Heart right ventricle (tissue), 16 donors: ENCODE measurements at regions not wholly inside any gene's neighbourhood (a gene's known extent, or its start where the extent isn't known, plus 50 kb on each side); places are given as distances from the start of the nearest gene placed in this dataset.

Experiments used
- ATAC-seq, 8 donors: fragments of 200-7000 bp; cut with Tn5 transposase; one replicate each; pipeline ENCODE4 v1.9.1; 2020; ENCODE audit warnings: mild to moderate bottlenecking in 8 of 8, moderate library complexity in 8 of 8, moderate number of reproducible peaks in 1 of 8
- DNase-seq, 2 donors: peaks; one replicate each; pipeline ENCODE4 v3.0.0-alpha.2; 2020
- H3K27ac ChIP-seq, 10 donors: fragments of 200-600 bp; sonication (generic) in 2 of 10; one replicate each; pipeline versions ENCODE4 v1.5.0 to v1.8.0; 2020 to 2022; ENCODE audit warnings: mild to moderate bottlenecking in 3 of 10
- H3K27me3 ChIP-seq, 7 donors: fragments of 200-600 bp; one replicate each; pipeline ENCODE4 v1.8.0; 2021 to 2022; ENCODE audit warnings: mild to moderate bottlenecking in 2 of 7
- H3K36me3 ChIP-seq, 9 donors: fragments of 200-600 bp; sonication (generic) in 1 of 9; one replicate each; pipeline versions ENCODE4 v1.5.0 to v1.8.0; 2020 to 2022; ENCODE audit warnings: mild to moderate bottlenecking in 2 of 9
- H3K4me1 ChIP-seq, 9 donors: fragments of 200-600 bp; sonication (generic) in 1 of 9; one replicate each; pipeline versions ENCODE4 v1.5.0 to v1.8.0; 2020 to 2022; ENCODE audit warnings: mild to moderate bottlenecking in 4 of 9
- H3K4me3 ChIP-seq, 10 donors: fragments of 200-600 bp; sonication (generic) in 2 of 10; one replicate each; pipeline versions ENCODE4 v1.5.0 to v1.8.0; 2020 to 2022; ENCODE audit warnings: mild to moderate bottlenecking in 7 of 10, moderate library complexity in 2 of 10
- H3K9me3 ChIP-seq, 11 donors: fragments of 200-600 bp in 10 of 11; sonication (generic) in 2 of 11; one replicate each; pipeline versions ENCODE4 v1.5.0 to v1.8.0; 2013 to 2022; ENCODE audit warnings: mild to moderate bottlenecking in 2 of 11, control low read depth in 1 of 11, moderate library complexity in 1 of 11
- CTCF ChIP-seq, 9 donors: fragments of 200-600 bp; sonication (generic) in 2 of 9; IDR thresholded peaks; one replicate each; pipeline versions ENCODE4 v1.5.0 to v1.8.0; 2021 to 2022; ENCODE audit warnings: antibody characterized with exemption in 9 of 9, mild to moderate bottlenecking in 5 of 9, moderate library complexity in 1 of 9
- WGBS, 2 donors: extraction: QIAGEN DNeasy Blood & Tissue Kit; methylation state at CpG; one replicate each; pipeline ENCODE4 v1.1.7; 2013; ENCODE audit warnings: inconsistent platforms in 1 of 2; 5-methylcytosine and 5-hydroxymethylcytosine counted together
- intact Hi-C, 10 donors: fragments of 100-400 bp; cut with DNase I; formaldehyde crosslinking; loops; one replicate each; pipeline versions ENCODE4 v1.11.1 to v1.14.2; 2022
- donor health status: Arrhythmogenic right ventricular cardiomyopathy.
- donor health status: ischemic (EF 13 %, LVEDD 7.1; RV severe dilation, severe dysfunction).
- donor health status: healthy with polysubstance abuse.
- donor health status: DM: no; HTN: yes; CAD: no.
- donor health status: DM: no; HTN: no; CAD: no.
- donor health status: ischemic (EF 25% LVEDD 6.9; RV normal size, moderate dysfunction).
- donor health status: ischemic (EF 25% LVEDD 5.7; RV mildly dilated, moderate dysfunction).
- donor health status: healthy.
- donor health status: DM: yes; HTN: yes; CAD: no.
- donor health status: Ischemic cardiomyopathy.
- donor health status: ischemic (EF 35%, LVEDD 5.7; RV mildly dilated, moderate dysfunction).
- donor health status: nonischemic (EF 11% LVEDD 7.7; RV severe dilation, severe dysfunction).
- donor health status: DM: yes; HTN: yes; CAD: no.
- donor health status: PGD.
- donor health status: ischemic (EF 29% LVEDD 5.4; RV normal size, mild dysfunction).
- donor health status: nonischemic (EF 23%, LVEDD 6.1; RV moderate dilation, normal function).

GRCh38 chr12:74917743-74918142, 291.9 kb downstream of the KCNC2 start:
- Histone ChIP-seq H3K27ac (no peak overlapping the region), H3K9me3 (peaks cover 0 to 3% (median 0%) of the 10 kb centered on the region in 11 donors), H3K4me3 (no peak overlapping the region), H3K4me1 (no peaks in the 10 kb centered on the region), H3K27me3 (no peaks in the 10 kb centered on the region), H3K36me3 (no peaks in the 10 kb centered on the region)
- no peak for TF ChIP-seq CTCF (IDR thresholded peaks at IDR 0.05)
- DNase-seq: no peak
- no peak for ATAC-seq
- intact Hi-C loops: no loop called here

DNA sequence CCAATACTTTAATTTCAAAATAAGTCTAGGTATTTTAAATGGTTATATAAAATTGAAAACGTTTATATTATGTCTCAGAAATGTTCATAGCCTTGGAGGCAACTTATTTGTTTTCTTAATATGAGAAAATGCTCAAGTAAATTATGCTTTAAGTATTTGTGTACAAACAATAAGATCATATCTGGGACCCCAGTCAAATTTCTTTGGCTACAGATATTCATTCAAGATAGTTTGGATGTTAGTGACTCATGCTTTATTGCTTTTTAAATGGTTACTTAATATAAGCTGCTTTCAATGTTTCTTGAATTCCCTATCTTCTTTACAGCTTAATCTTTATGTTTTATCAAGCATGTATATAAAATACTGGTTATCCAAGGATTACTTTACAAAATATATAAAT, 291.3 kb downstream of the KCNC2 start:
- Histone ChIP-seq H3K9me3 (peaks cover 0 to 9% (median 0%) of the 10 kb centered on the region in 11 donors), H3K27me3 (no peaks in the 10 kb centered on the region), H3K4me3 (no peak overlapping the region), H3K27ac (no peak overlapping the region), H3K36me3 (no peaks in the 10 kb centered on the region), H3K4me1 (no peaks in the 10 kb centered on the region)
- DNase-seq (no peak), ATAC-seq (no peak)
- intact Hi-C loops: no loop called here
- TF ChIP-seq CTCF (IDR thresholded peaks at IDR 0.05): no peak
- 2 to 25% methylated on average over 1 of the region's 1 CpG for WGBS, 2 donors

DNA sequence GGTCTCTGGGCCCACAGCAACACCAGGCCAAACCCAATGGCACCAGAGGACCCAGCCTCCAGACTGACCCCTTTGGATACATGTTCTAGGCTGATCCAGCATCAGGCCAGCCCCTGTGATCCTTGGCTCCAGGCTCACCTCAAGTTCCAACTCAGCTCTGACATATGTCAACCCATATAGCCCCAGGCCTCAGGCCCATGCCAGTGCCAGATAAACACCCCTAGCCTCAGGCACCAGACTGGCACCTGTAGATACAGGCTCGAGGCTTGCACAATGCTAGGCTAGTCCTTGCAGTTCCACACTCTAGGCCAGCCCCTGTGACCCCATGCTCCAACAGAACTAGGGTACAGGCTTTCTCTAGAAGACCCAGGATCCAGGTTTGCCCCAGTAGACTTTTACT, 287.5 kb downstream of the KCNC2 start:
- intact Hi-C loops: no loop called here
- DNase-seq (no peak), ATAC-seq (no peak)
- Histone ChIP-seq H3K4me1 (no peaks in the 10 kb centered on the region), H3K27me3 (no peaks in the 10 kb centered on the region), H3K27ac (no peak overlapping the region), H3K36me3 (no peaks in the 10 kb centered on the region), H3K9me3 (peaks cover 0 to 38% (median 3%) of the 10 kb centered on the region in 11 donors), H3K4me3 (no peak overlapping the region)
- WGBS, 2 donors: 49 to 61% methylated on average over 1 of the region's 1 CpG
- no peak for TF ChIP-seq CTCF (IDR thresholded peaks at IDR 0.05)

DNA sequence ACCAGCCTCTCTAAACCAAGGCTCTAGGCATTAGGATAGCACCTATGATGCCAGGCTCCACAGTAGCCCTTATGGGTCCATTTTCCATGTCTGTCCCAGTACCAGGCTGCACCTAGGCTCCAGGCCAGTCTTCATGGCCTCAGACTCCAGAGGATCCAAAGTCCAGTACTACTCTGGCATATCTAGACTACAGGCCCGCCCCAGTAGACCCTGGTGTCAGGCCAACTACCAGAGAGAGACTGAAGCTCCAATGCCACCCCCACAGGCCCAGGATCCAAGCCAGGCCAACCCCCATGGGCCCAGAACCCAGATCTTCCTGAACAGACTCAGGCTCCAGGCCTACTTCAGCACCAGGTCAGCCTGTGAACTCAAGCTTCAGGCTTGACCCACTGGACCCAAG, 287.0 kb downstream of the KCNC2 start:
- ATAC-seq (no peak), DNase-seq (no peak)
- Histone ChIP-seq H3K4me1 (no peaks in the 10 kb centered on the region), H3K4me3 (no peak overlapping the region), H3K27me3 (no peaks in the 10 kb centered on the region), H3K36me3 (no peaks in the 10 kb centered on the region), H3K27ac (no peak overlapping the region), H3K9me3 (peaks cover 0 to 43% (median 4%) of the 10 kb centered on the region in 11 donors)
- TF ChIP-seq CTCF (IDR thresholded peaks at IDR 0.05): no peak
- intact Hi-C loops: loop anchor here in 1 of 10 donors (1.0 kb wide), 1 partner anchor 25 kb away; no protein-coding TSS in a partner anchor
- 69 to 90% methylated on average over 1 of the region's 1 CpG for WGBS, 2 donors

- ATAC-seq: no peak
- intact Hi-C loops: no loop called here
- DNase-seq: no peak
- 80 to 81% methylated on average over 2 of the region's 2 CpGs for WGBS, 2 donors
- no peak overlapping the region for H3K4me3 ChIP-seq
- no peaks in the 10 kb centered on the region for H3K4me1 ChIP-seq
- peaks cover 0 to 7% (median 0%) of the 10 kb centered on the region in 11 donors for H3K9me3 ChIP-seq
- no peak for TF ChIP-seq CTCF (IDR thresholded peaks at IDR 0.05)
- H3K27ac ChIP-seq: no peak overlapping the region
- H3K36me3 ChIP-seq: no peaks in the 10 kb centered on the region
- no peaks in the 10 kb centered on the region for H3K27me3 ChIP-seq
These were observed 268.0 kb downstream of the KCNC2 start for GRCh38 chr12:74941670-74942069.
